HG03565 (cell line): ENCODE measurements at regions not wholly inside any gene's neighbourhood (a gene's known extent, or its start where the extent isn't known, plus 50 kb on each side); places are given as distances from the start of the nearest gene placed in this dataset.

ENCODE experiments used
- ATAC-seq: cut with Tn5 transposase; IDR thresholded peaks from one replicate; pipeline ENCODE4 v1.9.1; 2021; ENCODE audit warnings: mild to moderate bottlenecking, moderate library complexity; ENCODE audit not compliant: unreplicated experiment

DNA sequence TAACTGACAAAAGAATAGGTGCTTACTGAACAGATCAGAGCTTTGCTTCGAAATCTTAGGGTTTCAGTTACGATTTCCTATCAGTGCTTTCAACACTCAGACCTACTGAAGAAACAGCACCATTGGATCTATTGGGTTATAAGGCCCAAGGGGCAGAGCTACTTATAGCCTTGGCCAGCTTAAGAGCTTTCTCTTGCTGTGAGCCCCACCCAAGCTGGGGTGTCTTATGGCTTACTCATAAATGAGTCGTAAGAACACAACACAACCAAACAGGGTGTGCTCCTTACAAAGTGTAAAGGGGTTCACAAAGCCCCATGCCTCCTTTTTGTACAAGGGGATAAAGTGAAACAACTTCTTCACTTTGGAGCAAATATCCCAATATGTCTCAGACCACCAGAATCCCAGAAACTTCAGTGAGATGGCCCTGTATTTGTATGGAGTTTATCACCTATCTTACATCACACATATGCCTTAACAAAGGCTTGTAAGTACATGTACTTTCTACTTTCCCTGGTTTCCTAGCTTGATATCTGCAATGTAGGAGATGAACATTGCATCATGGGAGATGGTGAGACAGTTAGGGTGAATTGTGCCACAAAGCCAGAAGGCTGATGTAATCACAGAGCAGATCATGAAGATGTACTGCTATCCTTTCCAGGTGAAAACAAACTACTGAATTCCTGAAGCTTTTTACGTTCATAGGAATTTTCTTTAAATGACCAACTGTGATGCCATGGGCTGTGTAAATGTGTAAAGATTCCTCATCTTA lies 115.5 kb upstream of the GLI2 start:
- ATAC-seq = no peak

DNA sequence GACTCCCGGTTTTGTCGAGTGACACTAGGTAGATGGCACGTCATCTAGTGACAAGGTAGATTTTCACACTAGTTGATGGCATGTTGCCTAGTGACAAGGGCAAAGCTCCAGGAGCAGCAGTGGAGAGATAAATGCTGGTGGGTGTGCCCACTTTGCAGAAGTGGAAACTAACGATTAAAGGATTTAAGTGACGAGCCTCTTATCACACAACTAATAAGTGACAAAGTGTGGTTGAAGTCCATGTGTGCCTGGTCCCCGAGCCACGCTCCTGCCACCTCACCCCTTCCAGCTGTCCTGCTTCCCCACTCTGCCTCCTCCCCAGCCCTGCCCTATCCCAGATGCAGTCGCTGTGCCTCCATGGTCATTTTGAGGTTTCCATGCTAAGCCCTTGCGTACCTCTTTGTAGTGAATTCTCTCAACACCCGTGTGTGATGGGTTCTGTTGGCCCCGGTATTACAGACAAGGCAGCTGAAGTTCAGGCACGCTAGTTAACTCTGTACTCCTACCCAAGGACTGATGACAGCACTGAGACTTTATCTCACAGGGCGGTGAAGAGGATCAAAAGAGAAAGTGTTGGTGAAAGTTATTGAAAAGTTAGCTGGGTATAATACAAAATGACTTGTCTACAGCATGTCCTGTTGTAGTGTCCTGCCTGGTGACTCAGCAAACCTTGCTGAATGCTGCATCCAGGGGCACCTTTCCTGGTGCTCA lies 113.4 kb upstream of the GLI2 start:
- no peak for ATAC-seq

GRCh38 chr2:120622886-120623753 lies 112.5 kb upstream of the GLI2 start:
- no peak for ATAC-seq

- ATAC-seq = no peak
These were observed 111.5 kb upstream of the GLI2 start for GRCh38 chr2:120624061-120624737.

- ATAC-seq = no peak
These were observed 110.8 kb upstream of the GLI2 start for GRCh38 chr2:120624738-120625446.

GRCh38 chr2:120625865-120626560 lies 109.7 kb upstream of the GLI2 start:
- ATAC-seq = no peak

GRCh38 chr2:120626566-120626965 lies 109.1 kb upstream of the GLI2 start:
- no peak for ATAC-seq

DNA sequence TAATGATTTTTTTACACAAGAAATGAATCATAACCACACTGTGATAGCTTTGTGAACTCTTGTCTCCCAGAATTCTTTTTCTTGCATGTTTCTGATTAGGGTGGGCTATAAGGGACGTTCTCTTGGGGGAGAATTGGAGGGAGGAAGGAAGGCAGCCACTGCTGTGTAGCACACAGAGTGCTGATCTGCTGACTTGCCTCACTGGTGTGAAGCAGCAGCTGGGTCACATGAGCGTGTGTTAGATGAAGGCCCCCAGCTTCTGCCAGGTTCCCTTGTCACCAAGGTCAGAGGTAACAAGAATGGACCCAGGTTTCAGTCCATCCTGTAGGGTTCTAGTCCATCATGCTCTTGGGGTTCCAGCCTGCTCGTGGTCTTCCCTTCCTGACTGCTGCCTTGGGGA lies 107.4 kb upstream of the GLI2 start:
- no peak for ATAC-seq

DNA sequence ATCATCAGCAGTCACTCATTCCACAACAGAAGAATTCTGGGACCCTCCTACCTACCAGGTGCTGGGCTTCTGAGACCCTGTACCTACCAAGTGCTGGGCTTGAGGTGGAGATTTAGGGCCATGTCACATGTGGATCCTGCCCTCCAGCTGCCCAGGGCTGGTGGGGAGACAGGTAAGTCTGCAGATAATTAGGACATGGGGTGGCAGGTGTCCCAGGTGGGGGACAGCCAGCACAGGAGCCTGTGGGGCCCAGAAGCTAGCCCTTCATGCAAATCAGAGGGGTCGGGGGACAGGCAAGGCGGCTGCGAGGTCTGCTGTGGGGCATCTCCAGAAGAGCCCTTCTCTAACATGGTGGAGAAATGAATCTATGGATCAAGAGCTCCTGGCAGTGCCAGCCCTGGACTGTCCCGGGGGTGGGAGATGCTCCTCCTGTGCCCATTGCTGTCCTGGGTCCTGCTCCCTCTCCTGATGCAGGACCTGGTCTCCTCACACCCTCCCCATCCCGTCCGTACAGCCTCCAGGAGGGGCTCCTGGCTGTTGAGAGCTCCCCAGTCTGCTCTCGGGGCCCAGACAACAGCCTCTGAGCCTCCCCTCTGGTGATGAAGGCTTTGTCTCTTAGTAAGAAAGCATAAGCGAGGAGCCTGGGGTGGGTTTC lies 106.3 kb upstream of the GLI2 start:
- no peak for ATAC-seq

DNA sequence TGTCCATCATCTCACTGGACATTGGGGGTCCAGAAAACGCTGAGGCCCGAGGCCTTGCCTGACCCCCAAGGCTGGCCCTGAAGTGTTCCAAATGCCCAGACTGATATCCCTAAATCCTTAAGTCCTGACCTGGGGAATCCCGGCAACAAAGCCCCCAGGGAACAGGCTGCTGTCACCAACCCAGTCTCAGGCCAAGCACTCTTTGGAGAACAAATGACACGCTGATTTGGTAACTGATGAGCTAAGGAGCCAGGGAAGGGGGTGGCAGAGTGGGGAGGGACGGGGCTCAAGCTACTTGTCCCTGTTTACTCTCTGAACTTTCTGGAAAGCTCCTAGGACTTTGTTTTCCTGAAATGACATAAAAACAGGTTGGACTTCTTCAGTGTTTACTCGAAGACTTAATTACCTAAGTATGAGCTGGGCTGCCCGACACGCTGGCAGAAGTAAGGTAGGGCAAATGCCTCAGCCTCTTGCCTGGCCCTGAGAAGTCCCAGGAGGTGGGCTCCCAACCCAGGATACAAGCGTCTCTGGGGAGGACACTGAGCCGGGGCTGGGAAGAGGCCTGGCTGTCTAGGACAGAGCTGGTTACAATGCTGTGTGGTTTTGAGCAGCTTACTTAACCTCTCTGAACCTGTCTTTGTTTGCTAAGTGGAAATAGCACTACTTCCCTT lies 105.5 kb upstream of the GLI2 start:
- no peak for ATAC-seq

- no peak for ATAC-seq
These were observed 104.4 kb upstream of the GLI2 start for GRCh38 chr2:120631236-120631635.

- ATAC-seq = no peak
These were observed 103.9 kb upstream of the GLI2 start for GRCh38 chr2:120631724-120632123.

DNA sequence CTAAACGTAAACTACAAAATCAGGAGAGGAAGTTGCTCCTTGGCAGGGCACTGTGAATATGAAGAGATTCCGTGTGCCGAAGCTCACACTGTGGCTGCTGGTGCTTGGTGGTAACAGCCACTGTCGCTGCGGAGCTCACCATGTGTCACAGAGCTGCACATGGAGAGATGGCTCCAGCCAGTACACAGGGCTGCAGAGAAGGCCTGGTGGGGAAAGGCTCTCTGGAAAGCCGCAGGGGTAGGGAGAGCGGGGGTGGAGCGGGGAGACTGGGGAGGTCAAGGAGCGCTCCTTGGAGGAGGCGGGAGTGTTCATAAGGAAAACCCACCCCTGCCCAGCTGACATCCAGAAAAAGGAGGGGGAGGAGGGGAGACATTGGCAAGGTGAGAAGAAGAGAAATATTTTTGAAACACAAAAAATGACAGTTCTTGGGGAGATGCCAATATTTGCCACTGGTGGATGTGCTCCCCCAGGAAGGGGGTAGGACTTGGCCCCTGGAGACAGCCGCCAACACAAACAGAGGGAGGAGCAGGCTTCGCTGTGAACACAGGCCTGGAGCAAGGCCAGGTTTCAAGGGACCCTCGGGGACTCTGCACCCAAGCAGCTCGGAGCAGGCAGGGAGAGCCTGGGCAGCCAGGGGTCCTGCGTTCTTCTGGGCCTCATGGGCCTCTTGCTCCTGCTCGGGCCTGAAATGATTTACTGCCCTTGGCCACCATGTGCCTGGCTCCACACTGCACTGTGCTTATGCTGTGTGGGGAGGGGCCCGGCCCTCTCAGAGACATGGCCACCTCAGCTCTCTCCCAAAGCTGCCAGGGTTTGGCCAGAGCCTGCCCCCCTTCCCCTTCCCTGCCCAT lies 102.6 kb upstream of the GLI2 start:
- ATAC-seq = no peak

DNA sequence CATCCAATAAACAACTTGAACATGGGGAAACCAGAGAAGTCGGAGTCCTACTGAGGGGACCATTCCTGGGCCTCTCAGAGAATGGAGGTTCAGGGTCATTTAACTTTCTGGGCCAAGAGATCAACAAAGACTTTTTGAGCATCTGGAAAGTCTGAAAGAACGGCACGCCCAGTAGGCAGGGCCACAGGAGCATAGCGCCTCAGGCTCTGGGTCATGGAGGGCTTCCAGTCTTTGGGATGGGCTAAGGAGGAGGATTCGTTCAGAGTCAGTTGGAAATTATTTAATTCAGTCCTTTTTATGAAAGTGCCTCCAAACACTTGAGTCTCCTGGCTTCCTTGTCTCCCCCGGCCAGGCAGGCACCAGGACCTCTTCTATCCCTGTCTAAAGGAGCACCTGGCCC lies 101.1 kb upstream of the GLI2 start:
- no peak for ATAC-seq

DNA sequence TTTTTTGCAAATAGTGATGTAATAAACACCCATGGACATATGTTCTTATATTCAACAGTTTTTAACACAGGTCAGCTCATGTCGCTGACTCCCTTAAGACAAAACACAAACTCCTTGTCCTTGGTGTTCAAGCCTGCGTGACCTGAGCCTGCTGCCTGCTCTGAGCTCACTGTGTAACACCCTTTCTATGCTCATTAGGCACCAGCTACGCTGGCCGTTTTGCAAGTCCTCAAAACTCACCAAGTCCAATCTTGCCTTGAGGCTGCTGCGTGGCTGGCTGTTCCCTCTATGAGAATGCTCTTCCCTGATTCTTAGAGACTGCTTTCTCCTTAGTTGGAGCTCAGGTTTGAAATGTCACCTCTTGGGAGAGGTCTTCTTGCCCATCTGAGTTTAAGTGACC lies 100.5 kb upstream of the GLI2 start:
- ATAC-seq = no peak

DNA sequence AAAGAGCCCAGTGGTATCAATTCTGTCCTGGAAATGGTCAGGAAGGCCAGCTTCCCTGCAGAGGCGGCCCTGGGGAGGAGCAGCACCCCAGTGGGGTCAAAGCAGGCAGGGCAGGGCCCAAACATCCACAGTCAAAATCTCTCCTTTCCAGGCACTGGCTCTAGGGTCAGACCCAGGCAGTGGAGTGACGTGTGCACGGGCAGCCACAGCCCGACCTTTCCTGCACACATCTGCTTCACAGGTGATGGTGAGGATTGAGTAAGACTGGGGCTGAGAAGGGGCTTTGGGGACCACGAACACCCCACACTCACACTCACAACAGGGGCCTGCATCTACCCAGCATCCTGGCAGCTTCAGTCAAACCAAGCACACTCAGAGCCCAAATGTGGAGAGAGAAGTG lies 97.8 kb upstream of the GLI2 start:
- ATAC-seq = no peak

GRCh38 chr2:120638450-120638849 lies 97.2 kb upstream of the GLI2 start:
- no peak for ATAC-seq

DNA sequence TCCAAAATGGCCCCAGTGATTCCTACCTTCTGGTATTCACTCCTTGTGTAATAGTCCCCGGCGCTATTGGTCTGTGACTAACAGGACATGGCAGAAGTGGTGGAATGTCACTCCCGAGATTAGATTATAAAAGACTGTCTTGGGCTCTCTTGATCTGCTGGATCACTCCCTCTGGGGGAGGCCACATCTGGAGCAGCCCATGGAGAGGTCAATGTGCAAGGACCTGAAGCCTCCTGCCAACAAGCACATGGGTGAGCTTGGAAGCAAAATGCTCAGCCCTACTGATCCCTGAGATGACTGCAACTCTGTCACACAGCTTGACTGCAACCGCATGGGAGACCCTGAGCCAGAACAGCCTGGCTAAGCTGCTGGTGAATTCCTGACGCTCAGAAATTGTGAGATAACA lies 94.3 kb upstream of the GLI2 start:
- ATAC-seq = no peak
